ENCODE measurements at regions not wholly inside any gene's neighbourhood (a gene's known extent, or its start where the extent isn't known, plus 50 kb on each side); places are given as distances from the start of the nearest gene placed in this dataset.

GRCh38 chr11:80379620-80380278 is 938.9 kb upstream of the TENM4 start:
- TF ChIP-seq, protein P1, sequence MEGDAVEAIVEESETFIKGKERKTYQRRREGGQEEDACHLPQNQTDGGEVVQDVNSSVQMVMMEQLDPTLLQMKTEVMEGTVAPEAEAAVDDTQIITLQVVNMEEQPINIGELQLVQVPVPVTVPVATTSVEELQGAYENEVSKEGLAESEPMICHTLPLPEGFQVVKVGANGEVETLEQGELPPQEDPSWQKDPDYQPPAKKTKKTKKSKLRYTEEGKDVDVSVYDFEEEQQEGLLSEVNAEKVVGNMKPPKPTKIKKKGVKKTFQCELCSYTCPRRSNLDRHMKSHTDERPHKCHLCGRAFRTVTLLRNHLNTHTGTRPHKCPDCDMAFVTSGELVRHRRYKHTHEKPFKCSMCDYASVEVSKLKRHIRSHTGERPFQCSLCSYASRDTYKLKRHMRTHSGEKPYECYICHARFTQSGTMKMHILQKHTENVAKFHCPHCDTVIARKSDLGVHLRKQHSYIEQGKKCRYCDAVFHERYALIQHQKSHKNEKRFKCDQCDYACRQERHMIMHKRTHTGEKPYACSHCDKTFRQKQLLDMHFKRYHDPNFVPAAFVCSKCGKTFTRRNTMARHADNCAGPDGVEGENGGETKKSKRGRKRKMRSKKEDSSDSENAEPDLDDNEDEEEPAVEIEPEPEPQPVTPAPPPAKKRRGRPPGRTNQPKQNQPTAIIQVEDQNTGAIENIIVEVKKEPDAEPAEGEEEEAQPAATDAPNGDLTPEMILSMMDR (IDR thresholded peaks at IDR 0.05; ENCODE audit: extremely low read depth in 1 of 2, insufficient read depth in 1 of 2, low read depth in 1 of 2, low read length in 2 of 2): no peak
- TF ChIP-seq POLR2AphosphoS5 (IDR thresholded peaks at IDR 0.05; ENCODE audit: insufficient read depth, low read depth, low read length) (no peak), POLR2A (IDR thresholded peaks at IDR 0.05; ENCODE audit: low read depth, low read length) (no peak), EZH2 (IDR thresholded peaks at IDR 0.05; ENCODE audit: borderline replicate concordance, low read depth, low read length, severe bottlenecking) (no peak), MYC (IDR thresholded peaks at IDR 0.05; ENCODE audit: low read depth, low read length) (no peak), FOS (IDR thresholded peaks at IDR 0.05; ENCODE audit: borderline replicate concordance, insufficient read depth, low read length) (no peak), MAX (IDR thresholded peaks at IDR 0.05; ENCODE audit: insufficient read depth, insufficient read length) (no peak), GATA2 (IDR thresholded peaks at IDR 0.05; ENCODE audit: insufficient read depth, insufficient read length, low read depth, low read length) (no peak)
